NCI-H1694 (cell line): ENCODE measurements at regions not wholly inside any gene's neighbourhood (a gene's known extent, or its start where the extent isn't known, plus 50 kb on each side); places are given as distances from the start of the nearest gene placed in this dataset.

ENCODE experiments used
- DNase-seq: peaks from one replicate; lab custom pipeline; 2025; lab: John Stamatoyannopoulos, UW

DNA sequence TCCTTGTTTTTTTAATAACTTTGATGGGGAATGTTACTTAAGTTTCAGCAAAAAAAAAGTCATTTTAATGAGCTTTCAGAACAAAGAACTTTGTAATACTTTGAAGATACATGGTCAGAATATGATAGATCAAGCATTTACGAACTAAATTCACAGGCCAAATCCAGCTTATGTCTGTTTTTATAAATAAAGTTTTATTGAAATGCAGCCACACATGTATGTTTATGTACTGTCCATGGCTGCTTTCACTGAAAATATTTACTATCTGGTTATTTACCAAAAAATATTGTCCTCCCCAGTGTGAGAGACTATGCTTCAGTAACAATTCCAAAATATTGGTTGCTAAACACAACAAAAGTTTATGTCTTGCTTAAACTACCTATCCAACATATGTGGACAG is 366.7 kb downstream of the PIK3R1 start:
- DNase-seq: no peak

DNA sequence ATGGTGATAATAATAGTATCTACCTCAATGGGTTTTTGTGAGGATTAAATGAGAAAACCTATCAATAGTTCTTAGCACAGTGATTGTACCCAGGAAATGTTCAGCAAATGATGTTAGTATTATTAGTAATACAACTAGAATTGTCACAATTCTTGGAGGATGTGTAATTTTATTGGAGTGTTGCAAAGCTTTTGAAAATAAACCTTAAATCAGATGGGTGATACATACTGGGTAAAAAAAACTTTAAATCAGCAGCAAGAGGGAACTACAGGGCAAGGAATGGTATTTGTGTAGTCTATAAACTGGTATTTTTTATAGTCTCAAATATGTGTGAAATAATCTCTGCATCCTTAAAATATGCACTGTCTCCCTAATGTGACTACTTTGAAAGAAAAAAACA is 371.6 kb downstream of the PIK3R1 start:
- no peak for DNase-seq

DNA sequence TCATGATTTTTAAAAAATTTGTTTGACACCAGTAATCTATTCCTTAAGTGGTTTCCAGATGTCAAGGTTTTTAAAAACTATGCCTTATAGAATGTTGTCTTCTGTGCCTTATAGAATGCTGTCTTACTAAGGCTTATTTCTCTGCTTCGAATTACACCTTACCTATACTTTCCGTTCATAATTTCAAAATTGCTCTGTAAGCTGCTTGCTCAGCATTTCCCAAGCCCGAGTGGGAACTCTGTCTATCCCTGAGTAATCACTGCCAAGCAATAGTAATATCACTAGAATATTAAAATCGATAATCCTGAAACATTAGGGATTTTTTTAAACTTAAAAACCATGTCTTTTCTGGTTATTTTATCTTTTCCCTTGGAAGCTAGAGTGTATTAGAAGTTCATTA is 376.3 kb downstream of the PIK3R1 start:
- no peak for DNase-seq

DNA sequence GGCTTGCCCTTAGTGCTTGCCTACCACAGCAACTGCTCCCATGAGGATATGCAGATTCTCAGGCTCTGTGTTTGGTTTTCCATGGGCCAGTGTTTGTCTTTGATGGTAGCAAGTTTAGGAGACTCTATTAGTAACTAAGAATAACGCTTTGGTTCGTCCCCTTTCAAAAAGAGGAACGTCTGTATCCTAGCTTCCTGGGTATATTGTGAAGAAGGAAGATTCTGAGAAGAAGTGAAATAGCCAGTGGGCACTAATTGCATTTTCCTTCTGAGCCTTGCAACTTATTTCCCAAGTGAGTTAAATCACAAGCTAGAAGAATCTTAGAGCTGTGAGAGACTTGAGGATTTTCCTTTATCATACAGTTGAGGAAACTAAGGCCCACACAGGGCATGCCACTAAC is 376.8 kb downstream of the PIK3R1 start:
- DNase-seq: no peak

DNA sequence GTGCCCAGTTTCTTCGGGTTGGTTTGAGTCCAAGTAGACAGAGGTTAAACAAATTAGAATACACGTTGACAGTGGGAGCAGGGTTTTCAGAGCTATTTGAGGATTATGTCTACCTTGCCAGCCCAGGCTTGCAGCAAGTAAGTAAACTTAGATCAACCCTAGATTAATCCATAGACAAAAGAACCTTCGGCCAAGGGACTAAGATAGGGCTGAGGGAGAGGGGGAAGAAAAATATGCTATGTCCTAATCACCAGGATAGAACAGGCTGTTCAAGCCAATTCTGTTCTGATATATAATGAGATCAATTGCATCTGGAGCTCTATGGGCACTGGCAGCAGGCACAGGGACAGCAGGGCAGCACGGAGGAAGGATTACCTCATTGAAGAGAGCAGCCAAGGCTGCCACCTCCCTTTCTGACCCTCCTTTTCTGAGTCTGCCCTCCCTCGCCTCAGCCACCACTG is 377.7 kb downstream of the PIK3R1 start:
- no peak for DNase-seq

DNA sequence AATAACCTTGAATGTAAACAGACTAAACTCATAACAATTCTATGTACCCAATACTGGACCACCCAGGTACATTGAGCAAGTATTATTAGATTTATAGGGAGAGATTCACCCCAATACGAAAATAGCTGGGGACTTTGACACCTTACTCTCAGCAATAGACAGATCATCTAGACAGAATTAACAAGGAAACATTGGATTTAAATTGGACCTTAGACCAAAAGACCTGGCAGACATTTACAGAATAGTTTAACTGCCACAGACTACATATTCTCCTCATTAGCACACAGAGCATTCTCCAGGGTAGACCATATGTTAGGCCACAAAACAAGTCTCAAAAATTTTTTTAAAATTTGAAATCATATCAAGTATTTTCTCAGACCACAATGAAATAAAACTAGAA is 397.4 kb downstream of the PIK3R1 start:
- no peak for DNase-seq

- DNase-seq: no peak
Observed at GRCh38 chr5:68618501-68618900, 402.9 kb downstream of the PIK3R1 start.

DNA sequence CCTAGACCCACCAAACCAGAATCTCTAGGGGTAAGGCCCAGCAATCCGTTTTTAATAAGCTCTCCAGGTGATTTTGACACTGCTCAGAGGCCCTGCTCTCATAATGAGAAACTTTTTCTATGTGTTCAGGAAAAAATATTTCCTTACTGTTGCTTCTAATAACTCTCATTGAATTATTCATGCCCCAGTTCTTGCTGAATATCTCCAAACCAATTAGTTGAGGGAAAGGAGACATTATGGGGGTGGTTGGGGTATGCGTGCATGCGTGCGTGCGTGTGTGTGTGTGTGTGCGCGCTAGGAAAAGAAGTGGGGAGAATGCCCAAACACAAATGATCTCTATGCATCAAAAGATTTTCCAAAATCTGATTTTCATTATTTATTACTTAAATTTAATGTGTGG is 411.4 kb downstream of the PIK3R1 start:
- DNase-seq: no peak

DNA sequence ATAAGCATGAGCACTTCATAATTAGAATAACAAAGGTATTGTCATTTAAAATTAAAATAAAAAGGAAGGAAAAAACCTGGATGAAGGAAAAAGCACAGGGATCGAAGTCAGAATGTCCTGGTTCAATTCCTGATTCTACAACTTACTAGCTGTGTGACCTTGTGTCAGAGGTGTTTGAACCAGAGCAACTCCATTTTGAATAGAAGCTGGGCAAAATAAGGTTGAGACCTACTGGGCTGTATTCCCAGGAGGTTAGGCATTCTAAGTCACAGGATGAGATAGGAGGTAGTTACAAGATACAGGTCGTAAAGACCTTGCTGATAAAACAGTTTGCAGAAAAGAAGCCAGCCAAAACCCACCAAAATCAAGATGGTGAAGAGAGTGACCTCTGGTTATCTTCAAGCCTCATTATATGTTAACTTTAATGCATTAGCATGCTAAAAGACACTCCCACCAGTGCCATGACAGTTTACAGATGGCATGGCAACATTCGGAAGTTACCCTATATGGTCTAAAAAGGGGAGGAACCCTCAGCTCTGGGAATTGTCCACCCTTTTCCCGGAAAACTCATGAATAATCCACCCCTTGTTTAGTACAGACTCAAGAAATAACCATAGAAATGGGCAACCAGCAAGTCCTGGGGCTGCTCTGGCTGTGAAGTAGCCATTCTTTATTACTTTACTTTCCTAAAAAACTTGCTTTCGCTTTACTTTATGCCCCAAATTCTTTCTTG is 412.7 kb downstream of the PIK3R1 start:
- no peak for DNase-seq

DNA sequence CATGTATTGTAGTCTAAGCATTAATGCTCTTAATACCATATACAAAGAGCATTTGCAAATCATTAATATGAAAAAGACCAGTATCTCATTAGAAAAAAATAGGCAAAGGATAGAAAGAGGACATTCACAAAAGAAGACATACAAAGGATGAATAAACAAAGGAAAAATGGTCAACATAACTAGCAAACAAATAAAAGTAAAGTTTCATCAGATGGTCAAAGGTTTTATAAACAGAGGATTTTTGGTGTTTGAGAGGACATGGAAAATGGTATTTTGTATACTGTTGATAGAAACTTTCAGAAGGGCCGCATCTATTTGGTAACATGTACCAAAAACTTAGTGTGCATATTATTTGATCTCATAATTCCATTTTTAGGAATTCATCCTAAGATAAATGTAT is 414.8 kb downstream of the PIK3R1 start:
- DNase-seq: no peak

GRCh38 chr5:68631884-68632283 is 416.3 kb downstream of the PIK3R1 start:
- no peak for DNase-seq

- DNase-seq: no peak
Observed at GRCh38 chr5:68641211-68641610, 425.7 kb downstream of the PIK3R1 start.

- DNase-seq: no peak
Observed at GRCh38 chr5:68643064-68643463, 427.5 kb downstream of the PIK3R1 start.

- DNase-seq: no peak
Observed at GRCh38 chr5:68644971-68645370, 429.4 kb downstream of the PIK3R1 start.

DNA sequence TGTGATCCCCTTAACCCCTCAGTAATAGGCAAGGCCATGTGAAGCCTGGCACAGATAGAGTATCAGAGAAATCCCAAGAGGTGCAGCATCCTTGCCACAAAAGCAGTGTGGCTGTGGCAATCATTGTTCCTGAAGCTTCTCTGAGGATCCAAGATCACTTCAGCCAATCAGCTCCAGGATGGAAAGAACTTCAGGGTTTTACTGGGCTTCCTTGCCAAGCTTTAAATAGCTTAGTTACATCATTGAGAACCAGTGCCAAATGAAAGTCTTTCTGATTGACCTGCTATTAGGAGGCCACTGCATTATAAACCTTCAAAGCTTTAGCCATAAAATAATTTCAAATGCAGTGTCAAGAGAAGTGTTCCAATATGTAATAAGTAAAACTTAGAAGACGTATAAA is 430.6 kb downstream of the PIK3R1 start:
- DNase-seq: no peak

- no peak for DNase-seq
Observed at GRCh38 chr5:68647743-68648142, 432.2 kb downstream of the PIK3R1 start.

DNA sequence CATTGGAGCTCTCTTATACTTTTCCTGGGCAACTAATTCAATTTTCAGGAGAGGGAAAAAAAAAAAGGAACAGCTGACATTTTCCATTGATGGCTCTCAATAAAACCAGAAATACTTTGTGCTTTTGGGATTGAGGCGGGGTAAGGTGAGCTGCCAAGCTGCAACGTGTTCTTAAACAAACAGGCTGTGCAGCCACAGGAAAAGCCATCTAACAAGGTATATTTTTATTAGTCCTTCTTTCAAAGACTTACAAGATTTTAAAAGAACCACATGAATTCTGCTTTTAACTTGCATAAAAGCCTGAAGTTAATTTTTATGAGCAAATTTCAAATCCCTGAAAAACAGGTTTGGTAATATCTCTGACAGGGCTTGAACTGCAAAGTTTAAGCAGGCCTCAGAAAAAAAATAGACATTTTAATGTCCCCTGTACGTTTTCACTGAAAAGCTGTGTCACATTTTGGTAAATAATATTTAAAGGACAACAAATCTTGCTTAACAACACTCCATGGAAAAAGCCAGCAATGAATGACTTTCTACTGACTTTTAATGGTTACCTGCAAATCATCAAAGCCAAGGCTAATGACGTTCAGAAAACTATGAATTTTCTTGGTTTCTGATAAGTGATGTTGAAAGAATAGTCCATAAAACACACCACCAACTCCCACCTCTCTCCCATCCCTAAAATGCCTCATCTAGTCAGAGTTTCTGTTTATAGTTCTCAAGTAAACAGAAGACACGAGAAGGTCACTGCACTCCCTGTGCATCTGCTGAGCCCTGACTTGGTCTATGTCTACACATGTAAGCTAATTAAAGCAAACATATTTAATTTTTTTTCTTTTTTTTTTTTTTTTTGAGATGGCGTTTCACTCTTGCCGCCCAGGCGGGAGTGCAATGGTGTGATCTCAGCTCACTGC is 433.6 kb downstream of the PIK3R1 start:
- DNase-seq: no peak

- DNase-seq: no peak
Observed at GRCh38 chr5:68652534-68652965, 437.0 kb downstream of the PIK3R1 start.

DNA sequence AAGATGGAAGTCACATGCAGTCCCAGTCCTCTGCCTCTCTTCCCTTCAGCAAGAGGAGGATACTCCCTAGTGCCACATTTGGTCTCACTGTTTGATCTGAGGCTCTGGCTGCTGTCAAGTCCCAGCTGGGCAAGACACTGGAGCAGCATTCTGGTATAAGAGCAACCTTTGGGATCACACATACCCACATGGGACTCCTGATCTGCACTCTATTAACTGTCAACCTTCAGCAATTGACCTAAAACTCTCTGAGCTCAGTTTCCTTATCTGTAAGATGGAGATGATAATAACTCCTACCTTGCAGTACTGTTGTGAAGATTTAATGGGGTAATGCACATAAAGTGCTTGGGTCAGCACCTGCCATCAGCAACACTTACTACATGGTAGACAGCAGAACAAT is 437.9 kb downstream of the PIK3R1 start:
- DNase-seq: no peak

- no peak for DNase-seq
Observed at GRCh38 chr5:68657055-68657961, 436.5 kb upstream of the SLC30A5 start.

- no peak for DNase-seq
Observed at GRCh38 chr5:68658810-68659372, 434.9 kb upstream of the SLC30A5 start.

DNA sequence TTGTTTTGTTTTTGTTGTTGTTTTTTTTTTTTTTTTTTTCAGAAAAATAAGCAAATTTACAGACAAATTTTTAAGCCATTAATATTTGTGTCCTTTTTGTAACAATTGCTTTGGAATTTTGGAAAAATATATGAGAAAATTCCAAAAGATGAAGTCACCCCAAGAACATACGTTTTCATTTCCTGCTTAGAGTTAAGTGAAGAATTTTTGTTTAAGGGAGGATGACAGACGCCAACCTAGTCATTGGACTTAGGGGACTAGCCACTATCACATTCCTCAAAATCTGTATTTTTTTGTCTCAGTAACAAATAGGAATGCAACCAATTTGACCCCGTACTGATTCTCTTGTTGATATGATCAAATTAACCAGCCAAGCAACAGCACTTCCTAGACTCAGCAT is 433.9 kb upstream of the SLC30A5 start:
- no peak for DNase-seq
